ENCODE measurements at regions not wholly inside any gene's neighbourhood (a gene's known extent, or its start where the extent isn't known, plus 50 kb on each side); places are given as distances from the start of the nearest gene placed in this dataset.

DNA sequence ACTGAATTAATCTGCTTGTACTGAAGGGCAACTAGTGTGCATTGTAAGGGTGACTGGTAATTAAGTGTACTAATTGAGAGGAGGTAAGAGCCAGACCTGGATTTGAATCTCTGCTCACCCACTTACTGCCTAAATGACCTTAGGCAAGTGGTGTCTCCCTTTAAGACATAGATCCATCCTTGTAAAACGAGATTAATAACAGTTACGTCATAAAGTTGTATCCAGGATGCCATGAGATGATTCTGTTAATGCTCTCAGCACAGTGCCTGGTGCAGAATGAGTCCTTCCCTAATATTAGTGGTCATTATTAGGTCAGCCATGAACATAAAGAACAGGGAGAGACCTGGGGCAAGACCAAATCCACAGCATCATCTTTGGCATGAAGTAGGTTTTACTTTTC lies 470.1 kb downstream of the MAFB start:
- TF ChIP-seq, protein P1, sequence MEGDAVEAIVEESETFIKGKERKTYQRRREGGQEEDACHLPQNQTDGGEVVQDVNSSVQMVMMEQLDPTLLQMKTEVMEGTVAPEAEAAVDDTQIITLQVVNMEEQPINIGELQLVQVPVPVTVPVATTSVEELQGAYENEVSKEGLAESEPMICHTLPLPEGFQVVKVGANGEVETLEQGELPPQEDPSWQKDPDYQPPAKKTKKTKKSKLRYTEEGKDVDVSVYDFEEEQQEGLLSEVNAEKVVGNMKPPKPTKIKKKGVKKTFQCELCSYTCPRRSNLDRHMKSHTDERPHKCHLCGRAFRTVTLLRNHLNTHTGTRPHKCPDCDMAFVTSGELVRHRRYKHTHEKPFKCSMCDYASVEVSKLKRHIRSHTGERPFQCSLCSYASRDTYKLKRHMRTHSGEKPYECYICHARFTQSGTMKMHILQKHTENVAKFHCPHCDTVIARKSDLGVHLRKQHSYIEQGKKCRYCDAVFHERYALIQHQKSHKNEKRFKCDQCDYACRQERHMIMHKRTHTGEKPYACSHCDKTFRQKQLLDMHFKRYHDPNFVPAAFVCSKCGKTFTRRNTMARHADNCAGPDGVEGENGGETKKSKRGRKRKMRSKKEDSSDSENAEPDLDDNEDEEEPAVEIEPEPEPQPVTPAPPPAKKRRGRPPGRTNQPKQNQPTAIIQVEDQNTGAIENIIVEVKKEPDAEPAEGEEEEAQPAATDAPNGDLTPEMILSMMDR (IDR thresholded peaks at IDR 0.05; ENCODE audit: extremely low read depth, low read depth, low read length) = no peak
- Histone ChIP-seq H3K36me3 (ENCODE audit: insufficient read depth, low read length) (no peaks in the 10 kb centered on the region), H3K4me3 (ENCODE audit: insufficient read depth, low read length) (no peak overlapping the region), H2AFZ (ENCODE audit: low read length) (no peak overlapping the region), H3K79me2 (ENCODE audit: insufficient read depth, low read length) (no peaks in the 10 kb centered on the region), H3K4me1 (ENCODE audit: insufficient read depth, low read length) (no peaks in the 10 kb centered on the region), H3K4me2 (ENCODE audit: insufficient read depth, low read length) (no peak overlapping the region), H4K20me1 (ENCODE audit: insufficient read depth, low read length) (no peaks in the 10 kb centered on the region), H3K27me3 (ENCODE audit: insufficient read depth, low read length) (no peaks in the 10 kb centered on the region), H3K9me3 (ENCODE audit: low read depth, low read length) (no peaks in the 10 kb centered on the region), H3K27ac (ENCODE audit: low read depth, low read length) (no peak overlapping the region)
- DNase-seq (ENCODE audit: insufficient read length, low spot score, missing footprints) = no peak

DNA sequence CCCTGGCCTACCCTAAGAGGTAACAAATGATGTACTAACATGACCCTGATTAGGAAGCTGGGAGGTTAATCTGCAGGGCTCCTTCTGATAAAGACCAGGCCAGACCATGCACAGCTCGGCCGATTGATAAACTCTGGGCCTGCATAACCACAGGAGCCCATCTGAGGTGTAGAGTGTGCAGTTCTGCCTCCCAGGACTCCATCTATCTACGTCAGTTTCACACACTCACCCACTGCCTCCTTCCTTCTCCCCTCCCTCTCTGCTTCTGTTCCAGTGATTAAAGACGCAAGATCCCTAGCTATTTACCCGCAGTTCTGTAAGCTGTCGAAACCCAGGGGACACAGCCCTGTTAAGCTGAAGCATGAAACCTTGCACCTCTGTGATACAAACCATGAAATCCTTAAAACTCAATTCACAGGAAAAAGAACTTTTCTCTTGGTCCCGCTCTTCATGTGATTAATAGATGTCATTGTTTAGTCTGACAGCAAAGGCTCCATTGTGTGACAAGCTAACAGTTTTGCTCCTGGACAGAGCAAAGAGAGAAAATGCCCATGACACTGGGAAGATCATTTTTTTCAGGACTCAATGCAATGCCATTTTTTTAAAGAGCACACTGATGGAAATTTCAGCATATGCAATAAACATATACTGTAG lies 470.6 kb downstream of the MAFB start:
- Histone ChIP-seq H3K27ac (ENCODE audit: low read depth, low read length) (no peak overlapping the region), H2AFZ (ENCODE audit: low read length) (no peak overlapping the region), H3K4me1 (ENCODE audit: insufficient read depth, low read length) (no peaks in the 10 kb centered on the region), H3K4me2 (ENCODE audit: insufficient read depth, low read length) (no peak overlapping the region), H3K27me3 (ENCODE audit: insufficient read depth, low read length) (no peaks in the 10 kb centered on the region), H3K9me3 (ENCODE audit: low read depth, low read length) (no peaks in the 10 kb centered on the region), H3K4me3 (ENCODE audit: insufficient read depth, low read length) (no peak overlapping the region), H4K20me1 (ENCODE audit: insufficient read depth, low read length) (no peaks in the 10 kb centered on the region), H3K36me3 (ENCODE audit: insufficient read depth, low read length) (no peaks in the 10 kb centered on the region), H3K79me2 (ENCODE audit: insufficient read depth, low read length) (no peaks in the 10 kb centered on the region)
- DNase-seq (ENCODE audit: insufficient read length, low spot score, missing footprints) = peak; percentile 17
- TF ChIP-seq, protein P1 (IDR thresholded peaks at IDR 0.05; ENCODE audit: extremely low read depth, low read depth, low read length) = no peak

DNA sequence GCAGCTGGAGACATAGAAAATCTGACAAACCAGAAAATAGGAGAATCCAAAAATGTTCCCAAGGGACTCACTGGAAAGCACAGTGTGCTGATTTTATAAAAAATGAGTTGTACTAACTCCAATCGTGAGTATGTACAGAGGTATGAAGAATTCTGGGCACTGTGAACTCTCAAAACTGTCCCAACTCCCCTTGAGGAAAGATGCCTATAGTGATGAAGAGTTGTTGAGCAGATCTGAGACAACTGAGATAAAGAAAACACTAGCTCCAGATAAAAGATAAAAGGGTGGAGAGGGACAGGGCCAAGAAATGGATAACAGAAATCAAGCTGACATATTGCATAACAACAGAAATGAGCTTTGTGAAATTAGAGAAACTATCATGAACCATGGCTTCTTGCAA lies 481.4 kb downstream of the MAFB start:
- H3K36me3 ChIP-seq (ENCODE audit: insufficient read depth, low read length) = no peaks in the 10 kb centered on the region
- TF ChIP-seq, protein P1 (IDR thresholded peaks at IDR 0.05; ENCODE audit: extremely low read depth, low read depth, low read length) = no peak
- no peaks in the 10 kb centered on the region for H3K4me1 ChIP-seq (ENCODE audit: insufficient read depth, low read length)
- no peak overlapping the region for H3K4me2 ChIP-seq (ENCODE audit: insufficient read depth, low read length)
- no peak overlapping the region for H3K27ac ChIP-seq (ENCODE audit: low read depth, low read length)
- H2AFZ ChIP-seq (ENCODE audit: low read length) = no peak overlapping the region
- H3K27me3 ChIP-seq (ENCODE audit: insufficient read depth, low read length) = no peaks in the 10 kb centered on the region
- H4K20me1 ChIP-seq (ENCODE audit: insufficient read depth, low read length) = no peaks in the 10 kb centered on the region
- no peaks in the 10 kb centered on the region for H3K9me3 ChIP-seq (ENCODE audit: low read depth, low read length)
- no peak for DNase-seq (ENCODE audit: insufficient read length, low spot score, missing footprints)
- H3K4me3 ChIP-seq (ENCODE audit: insufficient read depth, low read length) = no peak overlapping the region
- no peaks in the 10 kb centered on the region for H3K79me2 ChIP-seq (ENCODE audit: insufficient read depth, low read length)

DNA sequence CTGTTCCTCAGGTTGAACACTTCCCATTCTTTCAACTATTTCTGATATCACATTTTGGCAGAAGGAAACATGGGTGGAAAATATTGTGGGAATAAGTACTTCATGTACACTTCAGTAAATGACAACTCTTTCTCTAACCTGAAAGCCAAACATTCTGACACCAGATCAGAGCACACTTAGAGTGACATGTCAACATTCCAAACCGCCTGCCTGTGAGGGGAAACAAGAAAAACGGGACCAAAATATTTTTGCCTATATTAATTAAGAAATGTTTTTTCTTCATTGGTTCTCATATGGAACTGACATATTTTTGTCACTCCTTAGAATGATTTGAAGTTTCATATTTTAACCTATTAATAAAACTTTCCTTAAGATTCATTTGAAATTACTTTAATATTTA lies 483.1 kb downstream of the MAFB start:
- Histone ChIP-seq H3K4me3 (ENCODE audit: insufficient read depth, low read length) (no peak overlapping the region), H3K27me3 (ENCODE audit: insufficient read depth, low read length) (no peaks in the 10 kb centered on the region), H3K4me2 (ENCODE audit: insufficient read depth, low read length) (no peak overlapping the region), H3K9me3 (ENCODE audit: low read depth, low read length) (no peaks in the 10 kb centered on the region), H4K20me1 (ENCODE audit: insufficient read depth, low read length) (no peaks in the 10 kb centered on the region), H3K79me2 (ENCODE audit: insufficient read depth, low read length) (no peaks in the 10 kb centered on the region), H2AFZ (ENCODE audit: low read length) (no peak overlapping the region), H3K27ac (ENCODE audit: low read depth, low read length) (no peak overlapping the region), H3K36me3 (ENCODE audit: insufficient read depth, low read length) (no peaks in the 10 kb centered on the region), H3K4me1 (ENCODE audit: insufficient read depth, low read length) (no peaks in the 10 kb centered on the region)
- TF ChIP-seq, protein P1 (IDR thresholded peaks at IDR 0.05; ENCODE audit: extremely low read depth, low read depth, low read length) = no peak
- DNase-seq (ENCODE audit: insufficient read length, low spot score, missing footprints) = no peak
